ENCODE measurements at regions not wholly inside any gene's neighbourhood (a gene's known extent, or its start where the extent isn't known, plus 50 kb on each side); places are given as distances from the start of the nearest gene placed in this dataset.

DNA sequence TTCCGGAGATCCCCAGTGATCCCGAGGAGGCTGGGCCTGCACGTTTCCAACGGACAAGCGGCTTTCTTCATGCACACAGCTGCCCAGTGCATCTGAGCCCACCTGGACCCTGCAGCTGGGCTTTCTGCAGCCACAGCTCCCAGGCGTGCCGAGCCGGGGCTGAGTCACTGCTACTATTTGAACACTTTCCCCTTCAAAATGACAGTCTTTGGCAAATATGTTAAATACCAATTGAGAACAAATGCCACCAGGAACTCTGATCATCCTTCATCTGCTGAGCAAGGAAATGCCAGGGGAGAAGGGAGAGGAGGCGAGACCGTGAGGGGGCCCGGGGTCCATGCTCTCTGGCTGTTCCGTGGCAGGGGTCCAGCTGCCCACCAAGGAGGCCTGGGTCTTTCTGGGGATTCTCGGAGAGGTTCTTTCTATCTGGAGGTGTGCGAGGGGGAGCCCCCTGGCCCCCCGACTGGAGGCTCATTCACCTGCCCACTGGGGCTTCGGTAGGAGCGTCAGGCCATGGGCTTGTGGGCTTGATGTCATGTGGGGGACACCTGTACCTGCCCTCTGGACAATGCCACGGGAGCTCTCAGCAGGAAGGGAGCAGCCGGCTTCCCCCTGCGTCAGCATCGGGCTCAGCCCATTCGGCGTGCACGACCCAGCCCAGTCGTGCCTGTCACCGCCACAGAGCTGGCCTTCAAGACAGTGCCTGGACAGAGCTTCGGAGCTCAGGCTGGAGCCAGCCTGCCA, 159.6 kb downstream of the CTTN start:
- Histone ChIP-seq H3K9me2 (ENCODE audit: insufficient read depth) (no peaks in the 10 kb centered on the region), H3K36me3 (ENCODE audit: control insufficient read depth in 1 of 2, insufficient read depth in 2 of 2, low read length in 2 of 2) (no peaks in the 10 kb centered on the region), H3K27me3 (ENCODE audit: insufficient read depth, low read length) (no peaks in the 10 kb centered on the region), H3K4me2 (ENCODE audit: low read length) (peak overlapping the region; percentile 66), H3K27ac (ENCODE audit: low read depth, low read length) (no peak overlapping the region), H4K20me1 (ENCODE audit: insufficient read depth) (no peaks in the 10 kb centered on the region), H3K4me1 (ENCODE audit: control insufficient read depth in 1 of 2, insufficient read depth in 2 of 2, low read length in 2 of 2) (peaks cover 14 to 29% of the 10 kb centered on the region in 2 experiments), H3K79me2 (ENCODE audit: insufficient read depth, low read length) (no peaks in the 10 kb centered on the region), H3K9ac (ENCODE audit: low read length) (no peak overlapping the region), H2AFZ (ENCODE audit: low read depth, low read length, poor library complexity, severe bottlenecking) (no peak overlapping the region), H3K4me3 (replicated peaks in 1 of 2; ENCODE audit: low read depth in 1 of 2, low read length in 2 of 2) (no peak overlapping the region), H3K9me3 (ENCODE audit: control insufficient read depth in 1 of 2, insufficient read depth in 1 of 2, low read depth in 1 of 2, low read length in 2 of 2) (no peaks in the 10 kb centered on the region)
- RAD21 ChIA-PET (ENCODE audit: low non-redundant PET in 1 of 2, low total read pairs in 2 of 2, uncharacterized antibody in 2 of 2, unreplicated experiment in 2 of 2), result no interaction called here
- no peak for ATAC-seq
- DNase-seq (ENCODE audit: low read depth, low spot score), result no peak
- POLR2A ChIA-PET, result no interaction called here
- CTCF ChIA-PET, result interaction anchor here (1.4 to 2.3 kb wide), 2 partner anchors 10 to 11 kb away, joined by 4 to 9 read pairs; no protein-coding TSS in a partner anchor
- no TSS peak for BruUV-seq (replicated peaks)
- TF ChIP-seq SIN3A (IDR thresholded peaks at IDR 0.05; ENCODE audit: low read depth) (no peak), ZFX (IDR thresholded peaks at IDR 0.05) (no peak), TCF7L2 (IDR thresholded peaks at IDR 0.05; ENCODE audit: borderline replicate concordance, extremely low read depth, insufficient read depth, insufficient read length) (no peak), EZH2 (IDR thresholded peaks at IDR 0.05) (no peak), SP1 (IDR thresholded peaks at IDR 0.05; ENCODE audit: low read depth) (no peak), EZH2phosphoT487 (IDR thresholded peaks at IDR 0.05; ENCODE audit: borderline replicate concordance) (no peak), CEBPB (IDR thresholded peaks at IDR 0.05; ENCODE audit: low read depth) (no peak), CBX3 (IDR thresholded peaks at IDR 0.05; ENCODE audit: low read depth) (no peak), FOSL1 (IDR thresholded peaks at IDR 0.05; ENCODE audit: low read depth) (no peak), ELF1 (IDR thresholded peaks at IDR 0.05; ENCODE audit: borderline replicate concordance, low read depth) (no peak), POLR2A (IDR thresholded peaks at IDR 0.05; ENCODE audit: borderline replicate concordance, extremely low read depth, insufficient read depth, insufficient read length) (no peak), EGR1 (IDR thresholded peaks at IDR 0.05; ENCODE audit: low read depth) (no peak), ZNF274 (IDR thresholded peaks at IDR 0.05; ENCODE audit: low read depth, low read length) (no peak), RAD21 (IDR thresholded peaks at IDR 0.05; ENCODE audit: low read depth) (no peak), JUND (IDR thresholded peaks at IDR 0.05) (no peak)
- TF ChIP-seq, protein P1, sequence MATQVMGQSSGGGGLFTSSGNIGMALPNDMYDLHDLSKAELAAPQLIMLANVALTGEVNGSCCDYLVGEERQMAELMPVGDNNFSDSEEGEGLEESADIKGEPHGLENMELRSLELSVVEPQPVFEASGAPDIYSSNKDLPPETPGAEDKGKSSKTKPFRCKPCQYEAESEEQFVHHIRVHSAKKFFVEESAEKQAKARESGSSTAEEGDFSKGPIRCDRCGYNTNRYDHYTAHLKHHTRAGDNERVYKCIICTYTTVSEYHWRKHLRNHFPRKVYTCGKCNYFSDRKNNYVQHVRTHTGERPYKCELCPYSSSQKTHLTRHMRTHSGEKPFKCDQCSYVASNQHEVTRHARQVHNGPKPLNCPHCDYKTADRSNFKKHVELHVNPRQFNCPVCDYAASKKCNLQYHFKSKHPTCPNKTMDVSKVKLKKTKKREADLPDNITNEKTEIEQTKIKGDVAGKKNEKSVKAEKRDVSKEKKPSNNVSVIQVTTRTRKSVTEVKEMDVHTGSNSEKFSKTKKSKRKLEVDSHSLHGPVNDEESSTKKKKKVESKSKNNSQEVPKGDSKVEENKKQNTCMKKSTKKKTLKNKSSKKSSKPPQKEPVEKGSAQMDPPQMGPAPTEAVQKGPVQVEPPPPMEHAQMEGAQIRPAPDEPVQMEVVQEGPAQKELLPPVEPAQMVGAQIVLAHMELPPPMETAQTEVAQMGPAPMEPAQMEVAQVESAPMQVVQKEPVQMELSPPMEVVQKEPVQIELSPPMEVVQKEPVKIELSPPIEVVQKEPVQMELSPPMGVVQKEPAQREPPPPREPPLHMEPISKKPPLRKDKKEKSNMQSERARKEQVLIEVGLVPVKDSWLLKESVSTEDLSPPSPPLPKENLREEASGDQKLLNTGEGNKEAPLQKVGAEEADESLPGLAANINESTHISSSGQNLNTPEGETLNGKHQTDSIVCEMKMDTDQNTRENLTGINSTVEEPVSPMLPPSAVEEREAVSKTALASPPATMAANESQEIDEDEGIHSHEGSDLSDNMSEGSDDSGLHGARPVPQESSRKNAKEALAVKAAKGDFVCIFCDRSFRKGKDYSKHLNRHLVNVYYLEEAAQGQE (IDR thresholded peaks at IDR 0.05; ENCODE audit: low read depth), result no peak
- TF ChIP-seq, protein P2, sequence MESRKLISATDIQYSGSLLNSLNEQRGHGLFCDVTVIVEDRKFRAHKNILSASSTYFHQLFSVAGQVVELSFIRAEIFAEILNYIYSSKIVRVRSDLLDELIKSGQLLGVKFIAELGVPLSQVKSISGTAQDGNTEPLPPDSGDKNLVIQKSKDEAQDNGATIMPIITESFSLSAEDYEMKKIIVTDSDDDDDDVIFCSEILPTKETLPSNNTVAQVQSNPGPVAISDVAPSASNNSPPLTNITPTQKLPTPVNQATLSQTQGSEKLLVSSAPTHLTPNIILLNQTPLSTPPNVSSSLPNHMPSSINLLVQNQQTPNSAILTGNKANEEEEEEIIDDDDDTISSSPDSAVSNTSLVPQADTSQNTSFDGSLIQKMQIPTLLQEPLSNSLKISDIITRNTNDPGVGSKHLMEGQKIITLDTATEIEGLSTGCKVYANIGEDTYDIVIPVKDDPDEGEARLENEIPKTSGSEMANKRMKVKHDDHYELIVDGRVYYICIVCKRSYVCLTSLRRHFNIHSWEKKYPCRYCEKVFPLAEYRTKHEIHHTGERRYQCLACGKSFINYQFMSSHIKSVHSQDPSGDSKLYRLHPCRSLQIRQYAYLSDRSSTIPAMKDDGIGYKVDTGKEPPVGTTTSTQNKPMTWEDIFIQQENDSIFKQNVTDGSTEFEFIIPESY (IDR thresholded peaks at IDR 0.05; ENCODE audit: extremely low read depth, insufficient replicate concordance, low read length), result no peak
- TF ChIP-seq, protein P3, sequence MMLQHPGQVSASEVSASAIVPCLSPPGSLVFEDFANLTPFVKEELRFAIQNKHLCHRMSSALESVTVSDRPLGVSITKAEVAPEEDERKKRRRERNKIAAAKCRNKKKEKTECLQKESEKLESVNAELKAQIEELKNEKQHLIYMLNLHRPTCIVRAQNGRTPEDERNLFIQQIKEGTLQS (IDR thresholded peaks at IDR 0.05), result no peak
- TF ChIP-seq, protein P4, sequence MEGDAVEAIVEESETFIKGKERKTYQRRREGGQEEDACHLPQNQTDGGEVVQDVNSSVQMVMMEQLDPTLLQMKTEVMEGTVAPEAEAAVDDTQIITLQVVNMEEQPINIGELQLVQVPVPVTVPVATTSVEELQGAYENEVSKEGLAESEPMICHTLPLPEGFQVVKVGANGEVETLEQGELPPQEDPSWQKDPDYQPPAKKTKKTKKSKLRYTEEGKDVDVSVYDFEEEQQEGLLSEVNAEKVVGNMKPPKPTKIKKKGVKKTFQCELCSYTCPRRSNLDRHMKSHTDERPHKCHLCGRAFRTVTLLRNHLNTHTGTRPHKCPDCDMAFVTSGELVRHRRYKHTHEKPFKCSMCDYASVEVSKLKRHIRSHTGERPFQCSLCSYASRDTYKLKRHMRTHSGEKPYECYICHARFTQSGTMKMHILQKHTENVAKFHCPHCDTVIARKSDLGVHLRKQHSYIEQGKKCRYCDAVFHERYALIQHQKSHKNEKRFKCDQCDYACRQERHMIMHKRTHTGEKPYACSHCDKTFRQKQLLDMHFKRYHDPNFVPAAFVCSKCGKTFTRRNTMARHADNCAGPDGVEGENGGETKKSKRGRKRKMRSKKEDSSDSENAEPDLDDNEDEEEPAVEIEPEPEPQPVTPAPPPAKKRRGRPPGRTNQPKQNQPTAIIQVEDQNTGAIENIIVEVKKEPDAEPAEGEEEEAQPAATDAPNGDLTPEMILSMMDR (IDR thresholded peaks at IDR 0.05 in 2 of 3, conservative IDR thresholded peaks at IDR 0.05 in 1 of 3; ENCODE audit: borderline replicate concordance in 1 of 3, insufficient read depth in 1 of 3, low read depth in 2 of 3, low read length in 2 of 3), result no peak
- intact Hi-C loops (cut with micrococcal nuclease), result loop anchor here (5.0 kb wide), 1 partner anchor 76 kb away; no protein-coding TSS in a partner anchor
